GM12865 (cell line): ENCODE measurements at regions not wholly inside any gene's neighbourhood (a gene's known extent, or its start where the extent isn't known, plus 50 kb on each side); places are given as distances from the start of the nearest gene placed in this dataset.

Experiments used
- DNase-seq: peaks from one replicate; pipeline ENCODE4 v3.0.0; 2010; ENCODE audit warnings: low read depth
- H3K4me3 ChIP-seq: 2 replicates; pipeline ENCODE4 v1.5.1; 2011; ENCODE audit warnings: mild to moderate bottlenecking, low read depth, low read length, control low read depth
- TF ChIP-seq, protein P1 (sequence below): IDR thresholded peaks from 2 replicates; pipeline ENCODE4 v1.5.1; 2011; ENCODE audit warnings: low read length, control low read depth, low read depth, inconsistent platforms; ENCODE audit not compliant: insufficient read depth; ENCODE audit errors: missing control alignments

DNA sequence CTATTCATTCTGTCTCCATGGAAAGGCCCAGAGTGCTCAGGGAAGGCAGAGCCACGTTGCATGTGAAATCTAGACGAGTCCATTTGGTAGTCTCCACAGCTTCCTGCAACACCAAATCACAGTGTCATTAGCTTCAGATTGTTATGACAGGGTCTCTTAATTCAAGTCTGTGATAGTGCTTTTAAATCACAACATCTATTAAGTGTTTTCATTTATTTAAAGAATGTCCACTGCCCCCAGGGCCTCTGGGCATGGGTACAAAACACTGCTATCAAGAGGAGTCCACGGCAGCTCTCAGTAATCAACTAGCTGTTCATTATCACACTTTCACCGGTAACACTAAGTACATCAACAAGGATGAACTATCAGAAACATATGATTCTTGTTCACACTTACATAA is 455.9 kb upstream of the JARID2 start:
- no peak overlapping the region for H3K4me3 ChIP-seq
- no peak for DNase-seq
- TF ChIP-seq, protein P1, sequence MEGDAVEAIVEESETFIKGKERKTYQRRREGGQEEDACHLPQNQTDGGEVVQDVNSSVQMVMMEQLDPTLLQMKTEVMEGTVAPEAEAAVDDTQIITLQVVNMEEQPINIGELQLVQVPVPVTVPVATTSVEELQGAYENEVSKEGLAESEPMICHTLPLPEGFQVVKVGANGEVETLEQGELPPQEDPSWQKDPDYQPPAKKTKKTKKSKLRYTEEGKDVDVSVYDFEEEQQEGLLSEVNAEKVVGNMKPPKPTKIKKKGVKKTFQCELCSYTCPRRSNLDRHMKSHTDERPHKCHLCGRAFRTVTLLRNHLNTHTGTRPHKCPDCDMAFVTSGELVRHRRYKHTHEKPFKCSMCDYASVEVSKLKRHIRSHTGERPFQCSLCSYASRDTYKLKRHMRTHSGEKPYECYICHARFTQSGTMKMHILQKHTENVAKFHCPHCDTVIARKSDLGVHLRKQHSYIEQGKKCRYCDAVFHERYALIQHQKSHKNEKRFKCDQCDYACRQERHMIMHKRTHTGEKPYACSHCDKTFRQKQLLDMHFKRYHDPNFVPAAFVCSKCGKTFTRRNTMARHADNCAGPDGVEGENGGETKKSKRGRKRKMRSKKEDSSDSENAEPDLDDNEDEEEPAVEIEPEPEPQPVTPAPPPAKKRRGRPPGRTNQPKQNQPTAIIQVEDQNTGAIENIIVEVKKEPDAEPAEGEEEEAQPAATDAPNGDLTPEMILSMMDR = no peak

DNA sequence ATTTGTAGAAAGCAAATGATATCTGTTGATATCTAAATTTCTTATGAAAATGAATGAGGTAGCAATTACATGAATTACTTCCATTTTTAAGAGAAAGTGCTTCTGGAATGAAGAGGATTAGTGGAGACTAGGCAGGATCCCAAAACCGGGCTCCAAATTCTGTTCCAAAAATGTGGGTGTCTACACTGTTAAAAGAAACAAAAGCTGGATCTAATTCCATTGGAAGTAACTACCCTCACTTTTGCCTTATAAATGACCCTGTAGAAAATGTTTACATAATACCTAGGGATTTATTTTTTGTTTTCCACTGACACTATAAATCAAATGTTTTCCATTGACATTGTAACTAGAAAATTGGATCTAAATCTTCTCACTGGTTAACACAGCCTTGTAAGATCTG is 454.9 kb upstream of the JARID2 start:
- TF ChIP-seq, protein P1 = no peak
- no peak for DNase-seq
- no peak overlapping the region for H3K4me3 ChIP-seq

DNA sequence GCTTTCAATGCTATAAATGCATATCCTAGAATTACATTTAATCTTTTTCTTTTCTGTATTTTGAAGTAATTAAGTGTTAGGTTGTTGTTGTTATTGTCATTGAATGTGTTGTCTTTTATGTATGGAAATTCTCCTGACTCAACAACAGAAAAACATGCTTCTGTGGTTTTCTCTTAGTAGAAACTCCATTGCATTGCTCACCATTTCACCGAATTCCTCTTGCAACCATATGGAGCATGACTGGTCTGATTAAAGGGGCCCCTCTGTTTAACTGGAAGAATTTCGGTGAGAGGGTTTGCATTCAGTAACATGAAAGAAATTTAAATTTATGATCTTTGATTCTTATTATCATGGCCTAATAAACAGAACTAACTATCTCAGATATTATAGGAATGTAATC is 454.3 kb upstream of the JARID2 start:
- no peak for DNase-seq
- H3K4me3 ChIP-seq = no peak overlapping the region
- TF ChIP-seq, protein P1 = no peak

DNA sequence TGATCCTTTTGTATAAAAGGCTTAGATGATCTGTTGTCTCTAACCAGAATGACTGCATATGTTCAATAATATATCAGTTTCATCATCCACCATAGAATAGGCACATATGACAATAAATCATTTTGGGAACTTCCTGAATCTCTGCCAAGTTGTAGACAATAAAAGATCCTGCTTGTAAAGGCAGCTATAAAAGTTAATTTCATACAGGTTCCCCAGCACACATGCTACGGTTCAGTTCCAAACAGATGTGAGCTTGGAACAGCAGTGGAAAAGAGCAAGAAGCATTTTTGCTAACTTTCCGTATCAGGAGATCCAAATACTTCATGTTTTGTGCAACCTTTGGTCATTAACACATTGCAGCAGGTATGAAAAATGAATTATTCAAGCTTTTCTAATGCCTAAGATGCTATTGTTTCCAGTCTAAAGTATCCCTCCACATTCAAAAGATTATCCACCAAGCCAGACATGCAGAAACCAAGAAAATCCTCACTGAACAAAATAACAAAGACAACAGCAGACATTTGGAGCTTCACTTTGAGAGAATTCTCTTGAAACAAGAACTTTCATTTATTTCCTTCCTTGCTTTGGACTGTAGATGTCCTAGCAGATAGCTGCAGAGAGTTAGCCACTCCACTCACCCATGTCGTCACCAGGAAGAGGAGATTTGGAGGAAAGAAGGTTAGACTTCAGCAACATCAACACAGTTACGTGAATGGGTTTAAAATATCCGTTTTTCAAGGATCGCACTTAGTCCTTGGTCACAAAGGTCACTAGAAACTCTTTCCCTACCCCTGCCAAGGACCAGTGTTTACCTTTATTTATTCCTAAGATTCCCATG is 453.5 kb upstream of the JARID2 start:
- H3K4me3 ChIP-seq = no peak overlapping the region
- TF ChIP-seq, protein P1 = no peak
- DNase-seq = no peak

DNA sequence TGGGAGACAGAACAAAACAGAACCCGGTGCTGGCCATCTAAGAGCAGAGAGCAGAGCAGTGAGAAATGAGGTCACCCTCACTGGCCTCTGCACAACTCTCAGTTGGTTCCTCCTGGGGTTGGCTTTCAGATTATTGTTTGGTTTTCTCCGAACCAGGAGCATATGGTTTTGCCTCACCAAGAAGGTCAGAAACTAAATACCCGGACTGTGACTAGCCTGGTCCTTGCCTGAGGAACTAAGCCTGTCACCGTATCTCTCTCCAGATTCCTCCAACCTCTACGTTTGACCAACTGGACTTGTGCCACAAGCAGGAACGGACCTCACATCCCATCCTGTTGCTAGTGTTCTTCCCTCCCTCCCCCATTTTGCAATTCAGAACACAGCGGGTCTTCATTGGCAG is 450.4 kb upstream of the JARID2 start:
- TF ChIP-seq, protein P1 = no peak
- H3K4me3 ChIP-seq = no peak overlapping the region
- no peak for DNase-seq

DNA sequence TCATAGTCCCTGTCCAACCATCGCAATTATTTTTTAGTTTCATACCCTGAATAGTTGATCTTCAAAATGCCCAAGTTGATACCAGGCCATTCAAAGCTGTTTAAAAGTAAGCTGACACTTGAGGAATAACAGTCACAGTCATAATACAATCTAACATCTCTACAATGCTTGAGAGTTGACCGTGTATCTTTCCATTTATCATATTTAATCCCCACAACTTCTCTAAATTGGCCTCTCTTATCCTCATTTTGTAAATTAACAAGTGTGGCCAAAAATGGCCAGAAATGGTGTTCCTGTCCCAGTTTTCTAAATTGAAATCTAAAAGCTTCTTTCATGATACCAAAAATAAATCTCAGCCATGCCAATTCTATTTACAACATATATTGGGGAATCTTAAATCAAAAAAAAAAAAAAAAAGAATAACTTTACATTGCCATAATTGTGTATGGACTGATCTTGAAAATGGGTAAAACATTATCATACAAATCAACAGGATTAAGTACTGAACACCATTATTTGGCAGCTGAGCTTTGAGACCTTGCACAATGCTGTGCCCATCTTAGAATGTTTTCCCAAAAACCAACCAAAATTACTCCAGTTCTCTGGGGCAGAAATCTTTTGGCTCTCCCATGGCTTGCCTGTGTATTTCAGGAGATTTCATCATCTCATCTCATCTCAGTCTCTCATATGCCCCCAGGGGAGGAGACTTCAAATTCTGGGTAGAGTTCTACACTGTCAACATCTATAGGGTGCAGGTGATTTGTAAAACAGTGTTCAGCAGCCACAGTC is 448.7 kb upstream of the JARID2 start:
- H3K4me3 ChIP-seq = no peak overlapping the region
- DNase-seq = no peak
- TF ChIP-seq, protein P1 = no peak
